Naive B cell (primary cell): ENCODE measurements at regions not wholly inside any gene's neighbourhood (a gene's known extent, or its start where the extent isn't known, plus 50 kb on each side); places are given as distances from the start of the nearest gene placed in this dataset.

Experiments used
- ATAC-seq, 2 donors: fragments of 150-1000 bp; cut with Tn5 transposase; 2 replicates each; pipeline ENCODE4 v1.10.0; 2021; ENCODE audit warnings: low read depth in 2 of 2, mild to moderate bottlenecking in 2 of 2, moderate library complexity in 2 of 2
- DNase-seq: peaks from one replicate; pipeline ENCODE4 v3.0.0; 2022
- H3K27ac Mint-ChIP-seq, 6 donors: one replicate each; pipeline ENCODE4 v1.8.0; 2020 to 2022; ENCODE audit warnings: mild to moderate bottlenecking in 6 of 6, mixed read lengths in 6 of 6, moderate library complexity in 5 of 6, inconsistent platforms in 2 of 6
- H3K27me3 Mint-ChIP-seq, 3 donors: one replicate each; pipeline ENCODE4 v1.8.0; 2021 to 2022; ENCODE audit warnings: mixed read lengths in 3 of 3, mild to moderate bottlenecking in 1 of 3
- H3K36me3 Mint-ChIP-seq, 2 donors: one replicate each; pipeline ENCODE4 v1.8.0; 2020 to 2022; ENCODE audit warnings: mixed read lengths in 2 of 2, inconsistent platforms in 1 of 2, mild to moderate bottlenecking in 1 of 2
- H3K4me1 Mint-ChIP-seq, 3 donors: one replicate each; pipeline ENCODE4 v1.8.0; 2020 to 2022; ENCODE audit warnings: mixed read lengths in 3 of 3, inconsistent platforms in 1 of 3, mild to moderate bottlenecking in 1 of 3, moderate library complexity in 1 of 3
- H3K4me3 Mint-ChIP-seq, 8 donors: one replicate each; pipeline ENCODE4 v1.8.0; 2020 to 2022; ENCODE audit warnings: mild to moderate bottlenecking in 8 of 8, mixed read lengths in 8 of 8, moderate library complexity in 8 of 8, inconsistent platforms in 2 of 8
- H3K9me3 Mint-ChIP-seq, 7 donors: one replicate each; pipeline ENCODE4 v1.8.0; 2020 to 2022; ENCODE audit warnings: mixed read lengths in 7 of 7, mild to moderate bottlenecking in 5 of 7, inconsistent platforms in 2 of 7, moderate library complexity in 1 of 7

GRCh38 chr13:88377852-88378251, 706.7 kb downstream of the SLITRK5 start:
- no peaks in the 10 kb centered on the region for H3K4me1 Mint-ChIP-seq
- no peak overlapping the region for H3K4me3 Mint-ChIP-seq
- H3K27ac Mint-ChIP-seq = no peak overlapping the region
- ATAC-seq (no peak), DNase-seq (no peak)
- no peaks in the 10 kb centered on the region for H3K36me3 Mint-ChIP-seq
- H3K27me3 Mint-ChIP-seq = no peaks in the 10 kb centered on the region
- H3K9me3 Mint-ChIP-seq = peaks cover 0 to 2% (median 0%) of the 10 kb centered on the region in 7 donors

- H3K36me3 Mint-ChIP-seq = no peaks in the 10 kb centered on the region
Observed at GRCh38 chr13:88384542-88384941, 713.4 kb downstream of the SLITRK5 start.

GRCh38 chr13:88395804-88396203, 724.6 kb downstream of the SLITRK5 start:
- DNase-seq = no peak
- Mint-ChIP-seq H3K9me3 (peaks cover 0 to 4% (median 0%) of the 10 kb centered on the region in 7 donors), H3K4me1 (no peaks in the 10 kb centered on the region), H3K27me3 (no peaks in the 10 kb centered on the region), H3K27ac (no peak overlapping the region), H3K36me3 (no peaks in the 10 kb centered on the region), H3K4me3 (no peak overlapping the region)
- ATAC-seq = no peak

More at GRCh38 chr13:88384542-88384941, 713.4 kb downstream of the SLITRK5 start:
- no peak for ATAC-seq
- no peak for DNase-seq
- Mint-ChIP-seq H3K9me3 (peaks cover 0 to 5% (median 0%) of the 10 kb centered on the region in 7 donors), H3K27ac (no peak overlapping the region), H3K4me3 (no peak overlapping the region), H3K4me1 (no peaks in the 10 kb centered on the region), H3K27me3 (no peaks in the 10 kb centered on the region)

- H3K4me1 Mint-ChIP-seq = peaks cover 5 to 11% (median 5%) of the 10 kb centered on the region in 3 donors
- ATAC-seq (no peak), DNase-seq (no peak)
- H3K9me3 Mint-ChIP-seq = no peaks in the 10 kb centered on the region
- no peak overlapping the region for H3K27ac Mint-ChIP-seq
- H3K27me3 Mint-ChIP-seq = no peaks in the 10 kb centered on the region
- H3K4me3 Mint-ChIP-seq = no peak overlapping the region
- H3K36me3 Mint-ChIP-seq = no peaks in the 10 kb centered on the region
Observed at GRCh38 chr13:88411696-88412095, 740.5 kb downstream of the SLITRK5 start.

- no peak overlapping the region for H3K27ac Mint-ChIP-seq
- DNase-seq (no peak), ATAC-seq (no peak)
- H3K4me3 Mint-ChIP-seq = no peak overlapping the region
- no peaks in the 10 kb centered on the region for H3K27me3 Mint-ChIP-seq
- H3K9me3 Mint-ChIP-seq = peaks cover 0 to 4% (median 2%) of the 10 kb centered on the region in 7 donors
- no peaks in the 10 kb centered on the region for H3K4me1 Mint-ChIP-seq
- H3K36me3 Mint-ChIP-seq = no peaks in the 10 kb centered on the region
Observed at GRCh38 chr13:88417801-88418200, 746.6 kb downstream of the SLITRK5 start.

GRCh38 chr13:88424463-88424862, 753.3 kb downstream of the SLITRK5 start:
- ATAC-seq (no peak), DNase-seq (no peak)
- Mint-ChIP-seq H3K36me3 (no peaks in the 10 kb centered on the region), H3K4me1 (peaks cover 0 to 7% (median 2%) of the 10 kb centered on the region in 3 donors), H3K27me3 (no peaks in the 10 kb centered on the region), H3K4me3 (no peak overlapping the region), H3K9me3 (peaks cover 0 to 11% (median 4%) of the 10 kb centered on the region in 7 donors), H3K27ac (no peak overlapping the region)

- peaks cover 0 to 8% (median 7%) of the 10 kb centered on the region in 3 donors for H3K4me1 Mint-ChIP-seq
- H3K4me3 Mint-ChIP-seq = no peak overlapping the region
- no peak for DNase-seq
- no peaks in the 10 kb centered on the region for H3K36me3 Mint-ChIP-seq
- H3K27ac Mint-ChIP-seq = peak overlapping the region in 1 of 6 donors; percentile 61
- ATAC-seq = no peak
- H3K9me3 Mint-ChIP-seq = peaks cover 0 to 11% (median 0%) of the 10 kb centered on the region in 7 donors
- no peaks in the 10 kb centered on the region for H3K27me3 Mint-ChIP-seq
Observed at GRCh38 chr13:88426661-88427060, 755.5 kb downstream of the SLITRK5 start.

GRCh38 chr13:88429862-88430261, 758.7 kb downstream of the SLITRK5 start:
- Mint-ChIP-seq H3K36me3 (no peaks in the 10 kb centered on the region), H3K4me1 (peaks cover 16 to 28% (median 25%) of the 10 kb centered on the region in 3 donors), H3K9me3 (peaks cover 0 to 11% (median 3%) of the 10 kb centered on the region in 7 donors), H3K27ac (peak overlapping the region in 1 of 6 donors; percentile 0), H3K4me3 (no peak overlapping the region), H3K27me3 (no peaks in the 10 kb centered on the region)
- ATAC-seq (no peak), DNase-seq (no peak)

GRCh38 chr13:88434953-88435352, 763.8 kb downstream of the SLITRK5 start:
- H3K36me3 Mint-ChIP-seq = no peaks in the 10 kb centered on the region
- H3K4me3 Mint-ChIP-seq = no peak overlapping the region
- no peak overlapping the region for H3K27ac Mint-ChIP-seq
- H3K4me1 Mint-ChIP-seq = peaks cover 16 to 23% (median 17%) of the 10 kb centered on the region in 3 donors
- H3K27me3 Mint-ChIP-seq = no peaks in the 10 kb centered on the region
- peaks cover 3 to 15% (median 8%) of the 10 kb centered on the region in 7 donors for H3K9me3 Mint-ChIP-seq
- ATAC-seq = no peak
- DNase-seq = no peak

GRCh38 chr13:88436974-88437373, 765.8 kb downstream of the SLITRK5 start:
- H3K36me3 Mint-ChIP-seq = no peaks in the 10 kb centered on the region
- peaks cover 3 to 15% (median 8%) of the 10 kb centered on the region in 7 donors for H3K9me3 Mint-ChIP-seq
- ATAC-seq (no peak), DNase-seq (no peak)
- H3K4me3 Mint-ChIP-seq = no peak overlapping the region
- no peak overlapping the region for H3K27ac Mint-ChIP-seq
- peaks cover 16 to 18% (median 17%) of the 10 kb centered on the region in 3 donors for H3K4me1 Mint-ChIP-seq
- H3K27me3 Mint-ChIP-seq = no peaks in the 10 kb centered on the region

GRCh38 chr13:88450515-88450914, 779.3 kb downstream of the SLITRK5 start:
- Mint-ChIP-seq H3K27me3 (no peaks in the 10 kb centered on the region), H3K4me3 (no peak overlapping the region), H3K36me3 (no peaks in the 10 kb centered on the region), H3K4me1 (peaks cover 7 to 15% (median 8%) of the 10 kb centered on the region in 3 donors), H3K27ac (no peak overlapping the region), H3K9me3 (peaks cover 0 to 4% (median 0%) of the 10 kb centered on the region in 7 donors)
- ATAC-seq = no peak
- DNase-seq = no peak

- DNase-seq = peak; percentile 68
- ATAC-seq = peak; percentile 96 to 98
- peaks cover 18 to 36% (median 26%) of the 10 kb centered on the region in 3 donors for H3K4me1 Mint-ChIP-seq
- peak overlapping the region; percentile 46 to 90 (median 86) for H3K27ac Mint-ChIP-seq
- H3K36me3 Mint-ChIP-seq = no peaks in the 10 kb centered on the region
- H3K27me3 Mint-ChIP-seq = no peaks in the 10 kb centered on the region
- peaks cover 0 to 3% (median 0%) of the 10 kb centered on the region in 7 donors for H3K9me3 Mint-ChIP-seq
- peak overlapping the region in 7 of 8 donors; percentile 23 to 78 (median 59) for H3K4me3 Mint-ChIP-seq
Observed at GRCh38 chr13:88456151-88456550, 785.0 kb downstream of the SLITRK5 start.

GRCh38 chr13:88459331-88459730, 788.2 kb downstream of the SLITRK5 start:
- peaks cover 24 to 36% (median 30%) of the 10 kb centered on the region in 3 donors for H3K4me1 Mint-ChIP-seq
- no peaks in the 10 kb centered on the region for H3K36me3 Mint-ChIP-seq
- ATAC-seq (no peak), DNase-seq (no peak)
- peaks cover 0 to 3% (median 0%) of the 10 kb centered on the region in 7 donors for H3K9me3 Mint-ChIP-seq
- no peak overlapping the region for H3K4me3 Mint-ChIP-seq
- peak overlapping the region in 1 of 6 donors; percentile 2 for H3K27ac Mint-ChIP-seq
- H3K27me3 Mint-ChIP-seq = no peaks in the 10 kb centered on the region

GRCh38 chr13:88461272-88462009, 790.3 kb downstream of the SLITRK5 start:
- Mint-ChIP-seq H3K9me3 (no peaks in the 10 kb centered on the region), H3K4me3 (no peak overlapping the region), H3K27ac (peak overlapping the region in 1 of 6 donors; percentile 21), H3K27me3 (no peaks in the 10 kb centered on the region), H3K36me3 (no peaks in the 10 kb centered on the region), H3K4me1 (peaks cover 13 to 28% (median 16%) of the 10 kb centered on the region in 3 donors)
- ATAC-seq (no peak), DNase-seq (no peak)
